Ishikawa (cell line): ENCODE measurements at regions not wholly inside any gene's neighbourhood (a gene's known extent, or its start where the extent isn't known, plus 50 kb on each side); places are given as distances from the start of the nearest gene placed in this dataset.

Experiments used
- EP300 ChIP-seq: IDR thresholded peaks from 2 replicates; pipeline ENCODE4 v1.6.1; 2012; ENCODE audit warnings: borderline replicate concordance
- FOXM1 ChIP-seq: IDR thresholded peaks from 2 replicates; pipeline ENCODE4 v1.6.1; 2012; ENCODE audit warnings: low read depth, borderline replicate concordance
- MAX ChIP-seq: IDR thresholded peaks from 2 replicates; pipeline ENCODE4 v1.6.1; 2012
- REST ChIP-seq: IDR thresholded peaks from 2 replicates; pipeline ENCODE4 v1.6.1; 2012; ENCODE audit warnings: low read depth, mild to moderate bottlenecking

DNA sequence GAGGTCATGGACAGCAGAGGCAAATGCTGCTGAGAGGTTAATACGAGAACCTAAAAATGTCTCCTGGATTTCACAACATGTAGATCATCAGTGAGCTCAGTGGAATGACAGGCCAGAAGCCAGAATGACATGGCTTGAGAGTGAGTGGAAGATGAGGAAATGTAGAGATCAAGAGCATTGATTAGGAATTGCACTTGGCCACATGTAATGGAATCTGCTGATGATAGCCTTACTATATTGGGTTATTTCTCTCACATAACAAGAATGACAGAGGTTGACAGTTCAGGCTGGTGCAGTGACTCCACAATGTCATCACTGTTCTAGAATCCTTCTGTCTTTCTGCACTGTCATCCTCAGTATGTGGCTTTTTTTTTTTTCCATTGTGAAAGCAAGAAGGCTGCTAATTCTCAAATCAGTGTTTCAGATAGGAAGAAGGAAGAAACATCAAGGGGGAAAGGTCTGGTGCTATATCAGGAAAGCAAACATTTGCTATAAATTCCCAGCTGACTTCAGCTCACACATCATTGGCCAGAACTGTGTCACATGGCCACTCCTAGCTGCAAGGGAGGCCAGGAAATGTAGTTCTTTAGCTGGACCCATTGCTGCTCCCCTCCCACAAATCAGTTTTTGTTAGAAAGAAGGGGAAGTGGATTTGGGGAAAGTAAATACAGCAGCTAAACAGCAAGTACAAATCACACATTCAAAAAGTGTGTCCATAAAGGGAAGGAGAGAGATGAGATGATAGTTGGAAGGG is 127.2 kb downstream of the FAM161A start:
- TF ChIP-seq EP300 (no peak), FOXM1 (no peak), REST (no peak), MAX (no peak)
